ENCODE measurements at regions not wholly inside any gene's neighbourhood (a gene's known extent, or its start where the extent isn't known, plus 50 kb on each side); places are given as distances from the start of the nearest gene placed in this dataset.

DNA sequence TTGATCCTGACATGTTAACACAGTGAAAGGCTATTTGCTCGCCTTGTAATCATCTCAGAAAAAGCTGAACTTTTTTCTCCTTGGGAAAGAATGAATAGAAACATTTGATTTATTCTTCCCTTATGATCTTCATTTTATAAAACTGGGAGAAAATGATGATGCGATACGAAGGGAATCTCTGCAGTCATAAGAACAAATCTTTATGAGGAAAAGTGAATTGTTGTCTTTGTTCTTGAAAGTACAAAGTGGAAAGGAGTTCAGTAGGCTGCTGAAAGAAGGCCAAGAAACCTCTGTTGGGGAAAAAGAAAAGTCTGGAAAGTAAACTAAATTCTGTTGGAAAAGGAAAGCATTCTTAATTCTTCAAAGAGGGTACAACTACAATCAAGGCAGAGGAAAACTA is 248.8 kb downstream of the NSUN3 start:
- H3K27ac ChIP-seq (ENCODE audit: extremely low read depth, low read depth, low read length) = no peak overlapping the region
- H3K36me3 ChIP-seq (ENCODE audit: control insufficient read depth in 2 of 2, insufficient read depth in 1 of 2, low read length in 2 of 2) = no peaks in the 10 kb centered on the region
- TF ChIP-seq, protein P1, sequence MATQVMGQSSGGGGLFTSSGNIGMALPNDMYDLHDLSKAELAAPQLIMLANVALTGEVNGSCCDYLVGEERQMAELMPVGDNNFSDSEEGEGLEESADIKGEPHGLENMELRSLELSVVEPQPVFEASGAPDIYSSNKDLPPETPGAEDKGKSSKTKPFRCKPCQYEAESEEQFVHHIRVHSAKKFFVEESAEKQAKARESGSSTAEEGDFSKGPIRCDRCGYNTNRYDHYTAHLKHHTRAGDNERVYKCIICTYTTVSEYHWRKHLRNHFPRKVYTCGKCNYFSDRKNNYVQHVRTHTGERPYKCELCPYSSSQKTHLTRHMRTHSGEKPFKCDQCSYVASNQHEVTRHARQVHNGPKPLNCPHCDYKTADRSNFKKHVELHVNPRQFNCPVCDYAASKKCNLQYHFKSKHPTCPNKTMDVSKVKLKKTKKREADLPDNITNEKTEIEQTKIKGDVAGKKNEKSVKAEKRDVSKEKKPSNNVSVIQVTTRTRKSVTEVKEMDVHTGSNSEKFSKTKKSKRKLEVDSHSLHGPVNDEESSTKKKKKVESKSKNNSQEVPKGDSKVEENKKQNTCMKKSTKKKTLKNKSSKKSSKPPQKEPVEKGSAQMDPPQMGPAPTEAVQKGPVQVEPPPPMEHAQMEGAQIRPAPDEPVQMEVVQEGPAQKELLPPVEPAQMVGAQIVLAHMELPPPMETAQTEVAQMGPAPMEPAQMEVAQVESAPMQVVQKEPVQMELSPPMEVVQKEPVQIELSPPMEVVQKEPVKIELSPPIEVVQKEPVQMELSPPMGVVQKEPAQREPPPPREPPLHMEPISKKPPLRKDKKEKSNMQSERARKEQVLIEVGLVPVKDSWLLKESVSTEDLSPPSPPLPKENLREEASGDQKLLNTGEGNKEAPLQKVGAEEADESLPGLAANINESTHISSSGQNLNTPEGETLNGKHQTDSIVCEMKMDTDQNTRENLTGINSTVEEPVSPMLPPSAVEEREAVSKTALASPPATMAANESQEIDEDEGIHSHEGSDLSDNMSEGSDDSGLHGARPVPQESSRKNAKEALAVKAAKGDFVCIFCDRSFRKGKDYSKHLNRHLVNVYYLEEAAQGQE (tag by site-specific recombination; IDR thresholded peaks at IDR 0.05) = no peak
- TF ChIP-seq ZNF558 (tag by site-specific recombination; IDR thresholded peaks at IDR 0.05) (no peak), SP2 (tag by site-specific recombination; IDR thresholded peaks at IDR 0.05) (no peak), ZNF133 (tag by site-specific recombination; IDR thresholded peaks at IDR 0.05) (no peak), ZNF610 (tag by site-specific recombination; IDR thresholded peaks at IDR 0.05; ENCODE audit: borderline replicate concordance) (no peak), SP3 (tag by site-specific recombination; IDR thresholded peaks at IDR 0.05) (no peak), ZNF146 (tag by site-specific recombination; IDR thresholded peaks at IDR 0.05) (no peak)
- TF ChIP-seq, protein P2, sequence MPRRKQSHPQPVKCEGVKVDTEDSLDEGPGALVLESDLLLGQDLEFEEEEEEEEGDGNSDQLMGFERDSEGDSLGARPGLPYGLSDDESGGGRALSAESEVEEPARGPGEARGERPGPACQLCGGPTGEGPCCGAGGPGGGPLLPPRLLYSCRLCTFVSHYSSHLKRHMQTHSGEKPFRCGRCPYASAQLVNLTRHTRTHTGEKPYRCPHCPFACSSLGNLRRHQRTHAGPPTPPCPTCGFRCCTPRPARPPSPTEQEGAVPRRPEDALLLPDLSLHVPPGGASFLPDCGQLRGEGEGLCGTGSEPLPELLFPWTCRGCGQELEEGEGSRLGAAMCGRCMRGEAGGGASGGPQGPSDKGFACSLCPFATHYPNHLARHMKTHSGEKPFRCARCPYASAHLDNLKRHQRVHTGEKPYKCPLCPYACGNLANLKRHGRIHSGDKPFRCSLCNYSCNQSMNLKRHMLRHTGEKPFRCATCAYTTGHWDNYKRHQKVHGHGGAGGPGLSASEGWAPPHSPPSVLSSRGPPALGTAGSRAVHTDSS (tag by site-specific recombination; IDR thresholded peaks at IDR 0.05) = no peak
- TF ChIP-seq, protein P3, sequence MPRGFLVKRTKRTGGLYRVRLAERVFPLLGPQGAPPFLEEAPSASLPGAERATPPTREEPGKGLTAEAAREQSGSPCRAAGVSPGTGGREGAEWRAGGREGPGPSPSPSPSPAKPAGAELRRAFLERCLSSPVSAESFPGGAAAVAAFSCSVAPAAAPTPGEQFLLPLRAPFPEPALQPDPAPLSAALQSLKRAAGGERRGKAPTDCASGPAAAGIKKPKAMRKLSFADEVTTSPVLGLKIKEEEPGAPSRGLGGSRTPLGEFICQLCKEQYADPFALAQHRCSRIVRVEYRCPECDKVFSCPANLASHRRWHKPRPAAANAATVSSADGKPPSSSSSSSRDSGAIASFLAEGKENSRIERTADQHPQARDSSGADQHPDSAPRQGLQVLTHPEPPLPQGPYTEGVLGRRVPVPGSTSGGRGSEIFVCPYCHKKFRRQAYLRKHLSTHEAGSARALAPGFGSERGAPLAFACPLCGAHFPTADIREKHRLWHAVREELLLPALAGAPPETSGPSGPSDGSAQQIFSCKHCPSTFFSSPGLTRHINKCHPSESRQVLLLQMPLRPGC (tag by site-specific recombination; IDR thresholded peaks at IDR 0.05) = no peak
- H3K4me3 ChIP-seq (ENCODE audit: low read depth, low read length) = no peak overlapping the region
- H3K9me3 ChIP-seq (ENCODE audit: control insufficient read depth, insufficient read depth, low read depth, low read length) = no peaks in the 10 kb centered on the region
- ChIA-PET CTCF (no interaction called here), POLR2A (no interaction called here)
- no peaks in the 10 kb centered on the region for H3K4me1 ChIP-seq (ENCODE audit: control insufficient read depth, insufficient read depth, low read length)

DNA sequence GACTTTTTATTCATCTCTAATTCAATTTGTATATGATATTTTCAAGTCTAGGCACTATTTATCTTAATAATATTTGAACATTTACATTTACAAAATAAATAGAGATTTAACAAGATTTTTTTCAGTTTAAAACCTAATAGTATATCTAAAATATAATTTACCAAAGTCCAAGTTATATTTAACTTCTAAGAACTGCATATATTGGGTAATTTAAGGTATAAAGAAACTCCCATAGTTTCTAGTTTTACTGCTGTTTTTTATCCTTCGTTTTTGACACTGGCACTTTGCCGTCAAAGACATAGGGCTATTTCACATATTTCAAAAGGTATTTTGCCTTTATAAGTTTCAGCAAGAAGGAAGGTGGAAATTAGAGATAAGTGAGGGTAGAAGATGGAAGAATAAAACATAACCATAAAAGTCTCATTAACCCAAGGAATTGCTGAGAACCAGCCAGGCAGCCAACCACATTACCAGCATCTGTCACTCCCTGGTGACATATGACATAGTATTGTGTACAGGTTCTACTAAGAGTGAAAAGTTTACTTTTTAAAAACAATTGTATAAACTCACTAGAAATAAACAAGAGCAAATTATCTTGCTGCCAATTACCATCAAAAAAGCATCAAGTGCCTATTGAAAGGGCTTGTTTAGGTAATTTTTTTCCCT is 251.5 kb downstream of the NSUN3 start:
- CTCF ChIA-PET = interaction anchor here (0.6 kb wide), 1 partner anchor 56 kb away, joined by 3 read pairs; no protein-coding TSS in a partner anchor
- TF ChIP-seq AEBP2 (tag by site-specific recombination; IDR thresholded peaks at IDR 0.05; ENCODE audit: borderline replicate concordance) (no peak), SETDB1 (IDR thresholded peaks at IDR 0.05; ENCODE audit: insufficient read length, low read length) (no peak), BCL11B (tag by site-specific recombination; IDR thresholded peaks at IDR 0.05; ENCODE audit: low read depth) (no peak), OSR2 (tag by site-specific recombination; IDR thresholded peaks at IDR 0.05) (no peak), SALL2 (tag by site-specific recombination; IDR thresholded peaks at IDR 0.05; ENCODE audit: borderline replicate concordance) (no peak), WT1 (tag by site-specific recombination; IDR thresholded peaks at IDR 0.05) (no peak), ZNF549 (tag by site-specific recombination; IDR thresholded peaks at IDR 0.05) (no peak), ZNF624 (tag by site-specific recombination; IDR thresholded peaks at IDR 0.05) (no peak), ZSCAN4 (tag by site-specific recombination; IDR thresholded peaks at IDR 0.05) (no peak), GLI2 (tag by site-specific recombination; IDR thresholded peaks at IDR 0.05; ENCODE audit: borderline replicate concordance, low read depth) (no peak), ZNF660 (tag by site-specific recombination; IDR thresholded peaks at IDR 0.05) (no peak), CTCF (tag by site-specific recombination; IDR thresholded peaks at IDR 0.05) (no peak), ZNF324 (tag by site-specific recombination; IDR thresholded peaks at IDR 0.05) (no peak)
- TF ChIP-seq, protein P4, sequence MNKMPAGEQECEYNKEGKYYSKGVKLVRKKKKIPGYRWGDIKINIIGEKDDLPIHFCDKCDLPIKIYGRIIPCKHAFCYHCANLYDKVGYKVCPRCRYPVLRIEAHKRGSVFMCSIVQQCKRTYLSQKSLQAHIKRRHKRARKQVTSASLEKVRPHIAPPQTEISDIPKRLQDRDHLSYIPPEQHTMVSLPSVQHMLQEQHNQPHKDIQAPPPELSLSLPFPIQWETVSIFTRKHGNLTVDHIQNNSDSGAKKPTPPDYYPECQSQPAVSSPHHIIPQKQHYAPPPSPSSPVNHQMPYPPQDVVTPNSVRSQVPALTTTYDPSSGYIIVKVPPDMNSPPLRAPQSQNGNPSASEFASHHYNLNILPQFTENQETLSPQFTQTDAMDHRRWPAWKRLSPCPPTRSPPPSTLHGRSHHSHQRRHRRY (tag by site-specific recombination; IDR thresholded peaks at IDR 0.05) = no peak

More for the DNA sequence above, 251.5 kb downstream of the NSUN3 start:
- Histone ChIP-seq H3K9me3 (ENCODE audit: control insufficient read depth, insufficient read depth, low read depth, low read length) (no peaks in the 10 kb centered on the region), H3K4me1 (ENCODE audit: control insufficient read depth, insufficient read depth, low read length) (no peaks in the 10 kb centered on the region), H3K27ac (ENCODE audit: extremely low read depth, low read depth, low read length) (no peak overlapping the region), H3K4me3 (ENCODE audit: low read depth, low read length) (no peak overlapping the region), H3K36me3 (ENCODE audit: control insufficient read depth in 2 of 2, insufficient read depth in 1 of 2, low read length in 2 of 2) (no peaks in the 10 kb centered on the region)
- POLR2A ChIA-PET = no interaction called here

Measured in HEK293 (cell line).